ENCODE measurements at regions not wholly inside any gene's neighbourhood (a gene's known extent, or its start where the extent isn't known, plus 50 kb on each side); places are given as distances from the start of the nearest gene placed in this dataset.

DNA sequence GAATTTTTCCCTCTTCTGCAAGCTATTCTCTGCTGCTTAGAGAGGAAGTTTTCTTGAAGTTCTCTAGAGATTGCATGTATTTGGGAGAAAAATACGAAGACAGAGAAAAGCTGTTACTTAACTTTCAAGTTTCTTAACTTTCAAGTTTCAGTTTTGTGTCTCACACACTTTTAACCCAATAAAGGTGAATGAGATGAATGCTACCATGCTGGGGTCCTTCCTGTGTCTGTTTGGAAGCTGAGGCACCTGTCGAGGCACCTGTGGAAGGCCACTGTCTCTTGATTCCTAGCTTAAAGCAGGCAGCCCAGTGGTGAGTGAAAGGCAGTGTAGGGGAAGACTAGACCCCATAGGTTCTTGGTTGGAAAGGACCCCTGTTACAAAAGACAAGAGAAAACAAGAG lies 372.8 kb upstream of the JARID2 start:
- TF ChIP-seq, protein P1, sequence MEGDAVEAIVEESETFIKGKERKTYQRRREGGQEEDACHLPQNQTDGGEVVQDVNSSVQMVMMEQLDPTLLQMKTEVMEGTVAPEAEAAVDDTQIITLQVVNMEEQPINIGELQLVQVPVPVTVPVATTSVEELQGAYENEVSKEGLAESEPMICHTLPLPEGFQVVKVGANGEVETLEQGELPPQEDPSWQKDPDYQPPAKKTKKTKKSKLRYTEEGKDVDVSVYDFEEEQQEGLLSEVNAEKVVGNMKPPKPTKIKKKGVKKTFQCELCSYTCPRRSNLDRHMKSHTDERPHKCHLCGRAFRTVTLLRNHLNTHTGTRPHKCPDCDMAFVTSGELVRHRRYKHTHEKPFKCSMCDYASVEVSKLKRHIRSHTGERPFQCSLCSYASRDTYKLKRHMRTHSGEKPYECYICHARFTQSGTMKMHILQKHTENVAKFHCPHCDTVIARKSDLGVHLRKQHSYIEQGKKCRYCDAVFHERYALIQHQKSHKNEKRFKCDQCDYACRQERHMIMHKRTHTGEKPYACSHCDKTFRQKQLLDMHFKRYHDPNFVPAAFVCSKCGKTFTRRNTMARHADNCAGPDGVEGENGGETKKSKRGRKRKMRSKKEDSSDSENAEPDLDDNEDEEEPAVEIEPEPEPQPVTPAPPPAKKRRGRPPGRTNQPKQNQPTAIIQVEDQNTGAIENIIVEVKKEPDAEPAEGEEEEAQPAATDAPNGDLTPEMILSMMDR (IDR thresholded peaks at IDR 0.05; ENCODE audit: low read depth, low read length, missing control alignments): no peak
- in situ Hi-C loops (cut with HindIII; ENCODE audit: low sequenced_read_pairs): loop anchor here (5.0 kb wide), 1 partner anchor 66 kb away; no protein-coding TSS in a partner anchor
- no peak overlapping the region for H3K4me3 ChIP-seq (ENCODE audit: low read depth, low read length)
- no peak for DNase-seq (ENCODE audit: low read depth)

DNA sequence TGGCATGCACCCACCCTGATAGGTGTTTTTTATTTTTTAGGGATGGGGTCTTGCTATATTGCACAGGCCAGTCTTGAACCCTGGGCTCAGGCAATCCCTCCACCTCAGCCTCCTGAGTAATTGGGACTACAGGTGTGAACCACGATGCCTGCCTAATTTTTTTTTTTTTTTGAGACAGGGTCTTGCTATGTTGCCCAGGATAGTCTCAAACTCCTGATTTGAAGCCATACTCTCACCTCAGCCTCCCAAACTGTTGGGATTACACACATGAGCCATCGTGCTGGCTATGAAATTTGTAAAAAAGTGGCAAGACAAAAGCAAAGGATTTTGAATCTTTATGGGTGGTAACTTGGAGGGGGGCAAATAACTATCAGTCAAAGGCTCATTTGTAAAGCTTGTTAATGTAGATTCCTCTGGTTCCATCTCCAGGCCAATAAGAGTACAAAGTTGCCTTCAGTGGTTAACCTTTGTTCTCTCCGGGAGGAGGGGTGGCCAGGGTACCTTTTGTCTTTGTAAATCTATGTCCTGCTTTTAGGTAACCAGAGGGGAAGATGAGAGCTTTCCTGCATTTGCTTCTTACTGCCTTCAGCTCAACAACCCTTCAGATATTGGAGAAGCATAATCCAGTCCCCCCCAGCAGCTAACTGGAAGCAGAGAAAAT lies 372.0 kb upstream of the JARID2 start:
- H3K4me3 ChIP-seq (ENCODE audit: low read depth, low read length): no peak overlapping the region
- DNase-seq (ENCODE audit: low read depth): no peak
- TF ChIP-seq, protein P1 (IDR thresholded peaks at IDR 0.05; ENCODE audit: low read depth, low read length, missing control alignments): no peak
- in situ Hi-C loops (cut with HindIII; ENCODE audit: low sequenced_read_pairs): loop anchor here (5.0 kb wide), 1 partner anchor 67 kb away; no protein-coding TSS in a partner anchor

DNA sequence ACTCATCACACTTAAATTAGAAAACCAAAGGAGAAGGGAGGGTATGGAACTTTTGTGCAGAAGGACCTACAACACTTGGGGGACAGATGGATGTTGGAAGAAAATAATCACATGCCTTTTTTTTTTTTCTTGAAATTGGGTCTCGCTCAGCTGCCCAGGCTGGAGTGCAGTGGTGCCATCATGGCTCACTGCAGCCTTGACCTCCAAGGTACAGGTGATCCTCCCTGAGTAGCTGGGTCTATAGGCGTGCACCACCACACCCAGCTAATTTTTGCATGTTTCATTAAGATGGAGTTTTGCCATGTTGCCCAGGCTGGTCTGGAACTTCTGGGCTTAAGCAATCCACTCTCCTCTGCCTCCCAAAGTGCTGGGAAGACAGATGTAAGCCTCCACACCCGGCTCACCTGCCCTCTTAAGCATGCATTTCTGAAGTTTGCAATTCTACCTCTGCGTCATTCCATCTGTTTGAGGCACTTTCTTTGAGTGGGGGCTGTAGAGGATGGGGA lies 370.8 kb upstream of the JARID2 start:
- TF ChIP-seq, protein P1 (IDR thresholded peaks at IDR 0.05; ENCODE audit: low read depth, low read length, missing control alignments): no peak
- in situ Hi-C loops (cut with HindIII; ENCODE audit: low sequenced_read_pairs): loop anchor here (5.0 kb wide), 1 partner anchor 68 kb away; no protein-coding TSS in a partner anchor
- H3K4me3 ChIP-seq (ENCODE audit: low read depth, low read length): no peak overlapping the region
- DNase-seq (ENCODE audit: low read depth): no peak

DNA sequence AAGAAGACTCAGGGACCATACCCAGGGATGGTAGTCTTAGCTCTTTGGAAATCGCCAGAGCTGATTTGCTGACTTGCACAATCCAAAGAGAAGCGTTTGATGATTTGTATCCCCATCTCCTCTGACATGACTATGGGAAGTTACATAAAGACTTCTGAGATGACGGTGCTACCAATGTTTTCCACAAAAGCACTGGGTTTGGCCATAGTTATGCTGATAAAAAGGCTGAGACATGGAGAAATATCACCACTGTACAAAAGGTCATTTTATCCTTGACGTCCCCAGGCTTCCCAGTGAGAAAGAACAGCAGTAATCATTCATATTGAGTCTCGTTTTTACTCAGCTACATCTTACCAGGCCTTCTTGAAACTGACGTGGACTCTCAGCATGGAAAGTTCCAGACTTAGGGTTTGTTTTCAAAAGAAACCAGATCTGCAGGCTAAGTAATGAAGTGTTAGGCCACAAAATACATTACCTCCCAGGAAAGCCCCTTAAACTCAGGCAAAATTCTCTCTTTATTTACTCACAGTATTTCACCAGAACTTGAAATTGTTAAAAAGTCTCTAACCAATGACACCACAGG lies 370.3 kb upstream of the JARID2 start:
- DNase-seq (ENCODE audit: low read depth): no peak
- H3K4me3 ChIP-seq (ENCODE audit: low read depth, low read length): no peak overlapping the region
- in situ Hi-C loops (cut with HindIII; ENCODE audit: low sequenced_read_pairs): no loop called here
- TF ChIP-seq, protein P1 (IDR thresholded peaks at IDR 0.05; ENCODE audit: low read depth, low read length, missing control alignments): no peak

DNA sequence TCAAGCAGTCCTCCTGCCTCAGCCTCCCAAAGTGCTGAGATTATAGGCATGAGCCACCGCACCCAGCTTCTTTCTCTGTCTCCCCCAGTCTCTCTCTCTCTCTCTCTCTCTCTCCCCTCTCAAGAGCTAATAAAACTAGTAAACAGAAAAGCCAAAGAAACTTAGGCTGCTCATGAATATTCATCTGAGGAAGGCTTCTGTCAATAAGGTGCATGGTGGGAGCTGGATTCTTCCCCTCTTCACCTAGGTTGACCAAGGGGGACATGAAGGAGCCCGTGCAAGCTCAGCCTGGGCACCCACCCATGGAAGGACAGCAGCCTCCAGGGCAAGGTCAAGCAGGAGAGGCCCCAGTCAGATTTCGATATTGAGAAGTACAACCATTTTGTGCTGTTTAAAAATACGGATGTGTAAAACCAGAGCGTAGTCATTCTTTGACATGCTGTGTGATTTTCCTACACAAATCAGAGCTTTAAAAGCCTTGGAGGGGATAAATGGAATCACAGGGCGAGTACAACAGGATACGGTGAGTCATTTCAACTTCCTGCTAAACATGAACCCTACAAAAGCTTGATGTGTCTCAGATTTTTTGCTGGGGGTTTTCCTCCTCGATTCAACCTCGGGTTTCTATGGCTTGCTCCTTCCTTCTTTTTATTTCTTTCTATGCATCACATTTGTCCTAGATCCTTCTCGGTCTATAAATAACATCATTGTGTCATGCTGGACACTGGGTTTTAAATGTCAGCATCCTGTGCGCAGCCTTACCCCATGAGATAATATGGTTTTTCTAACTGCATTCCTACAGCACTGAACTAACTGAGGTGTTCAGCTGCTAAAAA lies 368.9 kb upstream of the JARID2 start:
- H3K4me3 ChIP-seq (ENCODE audit: low read depth, low read length): no peak overlapping the region
- TF ChIP-seq, protein P1 (IDR thresholded peaks at IDR 0.05; ENCODE audit: low read depth, low read length, missing control alignments): no peak
- in situ Hi-C loops (cut with HindIII; ENCODE audit: low sequenced_read_pairs): no loop called here
- DNase-seq (ENCODE audit: low read depth): peak; percentile 55

- no peak overlapping the region for H3K4me3 ChIP-seq (ENCODE audit: low read depth, low read length)
- in situ Hi-C loops (cut with HindIII; ENCODE audit: low sequenced_read_pairs): no loop called here
- TF ChIP-seq, protein P1 (IDR thresholded peaks at IDR 0.05; ENCODE audit: low read depth, low read length, missing control alignments): no peak
- no peak for DNase-seq (ENCODE audit: low read depth)
Observed at GRCh38 chr6:14877758-14878157, 368.1 kb upstream of the JARID2 start.

All from astrocyte of the cerebellum (primary cell).